IMR-90 (cell line): ENCODE measurements at regions not wholly inside any gene's neighbourhood (a gene's known extent, or its start where the extent isn't known, plus 50 kb on each side); places are given as distances from the start of the nearest gene placed in this dataset.

Experiments used
- ATAC-seq: fragments of 200-7000 bp; cut with Tn5 transposase; 2 replicates; pipeline ENCODE4 v1.9.1; 2020; ENCODE audit warnings: low read depth, mild to moderate bottlenecking, moderate library complexity
- BruUV-seq: library from RNA; stranded (reverse); fragments of 400-500 nt; replicated peaks from 2 replicates; lab custom pipeline; 2021; lab: Mats Ljungman, UMichigan
- CTCF ChIA-PET: fragments of 300-600 bp; formaldehyde crosslinking; extraction: SDS; loops from one replicate; lab custom pipeline; 2021; ENCODE audit warnings: antibody characterized with exemption; lab: Yijun Ruan, JAX
- POLR2A ChIA-PET: fragments of 300-600 bp; sonication (Branson Sonifier 250); formaldehyde crosslinking; loops from one replicate; lab custom pipeline; 2022; ENCODE audit warnings: antibody characterized with exemption; ENCODE audit not compliant: unreplicated experiment; lab: Charles Lee
- DNase-seq: peaks from one replicate; pipeline ENCODE4 v3.0.0; 2013
- H2AFZ ChIP-seq: replicated peaks from 2 replicates; pipeline ENCODE3; 2013; ENCODE audit warnings: low read length, mild to moderate bottlenecking; ENCODE audit not compliant: poor library complexity
- H2AK5ac ChIP-seq: 2 replicates; pipeline ENCODE4 v1.6.1; 2013; ENCODE audit warnings: low read depth, low read length, inconsistent platforms
- H2AK9ac ChIP-seq: replicated peaks from 2 replicates; pipeline ENCODE3; 2013; ENCODE audit warnings: mild to moderate bottlenecking, low read depth, low read length, moderate library complexity; ENCODE audit not compliant: poor library complexity
- H2BK120ac ChIP-seq: 2 replicates; pipeline ENCODE4 v1.6.1; 2013; ENCODE audit warnings: low read depth, low read length, inconsistent platforms
- H2BK15ac ChIP-seq: 3 replicates; pipeline ENCODE4 v1.6.1; 2013; ENCODE audit warnings: low read depth, low read length, inconsistent platforms
- H2BK20ac ChIP-seq: 2 replicates; pipeline ENCODE4 v1.6.1; 2013; ENCODE audit warnings: low read depth, mild to moderate bottlenecking, inconsistent platforms, low read length, moderate library complexity
- H2BK5ac ChIP-seq: 2 replicates; pipeline ENCODE4 v1.6.1; 2013; ENCODE audit warnings: mild to moderate bottlenecking, low read depth, low read length, inconsistent platforms; ENCODE audit not compliant: poor library complexity, severe bottlenecking
- H3K14ac ChIP-seq: replicated peaks from 2 replicates; pipeline ENCODE4 v1.6.1; 2013; ENCODE audit warnings: low read depth, low read length, inconsistent platforms
- H3K18ac ChIP-seq: 2 replicates; pipeline ENCODE4 v1.6.1; 2013; ENCODE audit warnings: low read depth, low read length, control low read depth
- H3K23ac ChIP-seq: 2 replicates; pipeline ENCODE4 v1.6.1; 2013; ENCODE audit warnings: low read depth, low read length, inconsistent platforms
- H3K27ac ChIP-seq: 2 replicates; pipeline ENCODE4 v1.5.1; 2013; ENCODE audit warnings: mild to moderate bottlenecking, control low read depth, low read length; ENCODE audit not compliant: insufficient read depth
- H3K27me3 ChIP-seq: 2 replicates; pipeline ENCODE4 v1.6.1; 2013; ENCODE audit warnings: low read length; ENCODE audit not compliant: control insufficient read depth, insufficient read depth
- H3K36me3 ChIP-seq: 2 replicates; pipeline ENCODE4 v1.6.1; 2013; ENCODE audit warnings: low read length, mixed read lengths; ENCODE audit not compliant: control insufficient read depth, insufficient read depth
- H3K4ac ChIP-seq: 2 replicates; pipeline ENCODE4 v1.6.1; 2013; ENCODE audit warnings: low read depth, low read length, inconsistent platforms
- H3K4me1 ChIP-seq: 2 replicates; pipeline ENCODE4 v1.6.1; 2013; ENCODE audit warnings: low read length, mixed read lengths; ENCODE audit not compliant: control insufficient read depth, insufficient read depth
- H3K4me2 ChIP-seq: 2 replicates; pipeline ENCODE4 v1.6.1; 2013; ENCODE audit warnings: low read depth, mild to moderate bottlenecking, control low read depth, low read length, moderate library complexity
- H3K4me3 ChIP-seq: 2 replicates; pipeline ENCODE4 v1.5.1; 2013; ENCODE audit warnings: low read depth, mild to moderate bottlenecking, control low read depth, low read length, moderate library complexity; ENCODE audit not compliant: insufficient read depth
- H3K56ac ChIP-seq: 2 replicates; pipeline ENCODE4 v1.6.1; 2013; ENCODE audit warnings: low read length, inconsistent platforms; ENCODE audit not compliant: insufficient read depth; ENCODE audit errors: extremely low read depth
- H3K79me1 ChIP-seq, 2 experiments: 2 replicates each; pipeline ENCODE4 v1.6.1; 2013; ENCODE audit warnings: low read length in 2 of 2, inconsistent platforms in 1 of 2, low read depth in 1 of 2
- H3K9ac ChIP-seq: 2 replicates; pipeline ENCODE4 v1.6.1; 2013; ENCODE audit warnings: low read depth, low read length, control low read depth
- H3K9me1 ChIP-seq: 2 replicates; pipeline ENCODE4 v1.6.1; 2013; ENCODE audit warnings: low read length, inconsistent platforms; ENCODE audit not compliant: insufficient read depth
- H3K9me3 ChIP-seq: 2 replicates; pipeline ENCODE4 v1.6.1; 2013; ENCODE audit warnings: low read length; ENCODE audit not compliant: control insufficient read depth, insufficient read depth
- H4K20me1 ChIP-seq: 2 replicates; pipeline ENCODE4 v1.6.1; 2013; ENCODE audit warnings: low read length, inconsistent platforms; ENCODE audit not compliant: insufficient read depth
- H4K5ac ChIP-seq: 2 replicates; pipeline ENCODE4 v1.6.1; 2013; ENCODE audit warnings: mild to moderate bottlenecking, low read depth, low read length, control low read depth
- H4K8ac ChIP-seq, 2 experiments: 2 replicates each; pipeline ENCODE4 v1.6.1; 2013; ENCODE audit warnings: low read depth in 2 of 2, low read length in 2 of 2, control low read depth in 1 of 2, inconsistent platforms in 1 of 2
- H4K91ac ChIP-seq: 2 replicates; pipeline ENCODE4 v1.6.1; 2013; ENCODE audit warnings: low read depth, low read length, inconsistent platforms; ENCODE audit not compliant: insufficient read depth
- BHLHE40 ChIP-seq: fragments of 150-350 bp; IDR thresholded peaks from 2 replicates; pipeline ENCODE4 v1.6.1; 2016; ENCODE audit warnings: mild to moderate bottlenecking, low read depth, low read length
- CEBPB ChIP-seq: IDR thresholded peaks from 2 replicates; pipeline ENCODE4 v1.6.1; 2012; ENCODE audit warnings: low read depth, low read length, improper control_type of control experiment
- CHD1 ChIP-seq: IDR thresholded peaks from 2 replicates; pipeline ENCODE4 v1.6.1; 2012; ENCODE audit warnings: low read depth, low read length, improper control_type of control experiment
- FOS ChIP-seq: fragments of 150-350 bp; IDR thresholded peaks from 2 replicates; pipeline ENCODE4 v1.6.1; 2016; ENCODE audit warnings: low read depth, low read length
- MAFK ChIP-seq: IDR thresholded peaks from 2 replicates; pipeline ENCODE4 v1.6.1; 2012; ENCODE audit warnings: low read depth, low read length, improper control_type of control experiment
- MAZ ChIP-seq: IDR thresholded peaks from 2 replicates; pipeline ENCODE4 v1.6.1; 2012; ENCODE audit warnings: low read depth, mild to moderate bottlenecking, low read length, improper control_type of control experiment, moderate library complexity, borderline replicate concordance
- MXI1 ChIP-seq: IDR thresholded peaks from 2 replicates; pipeline ENCODE4 v1.6.1; 2012; ENCODE audit warnings: low read depth, mild to moderate bottlenecking, low read length, moderate library complexity, borderline replicate concordance
- NFE2L2 ChIP-seq: fragments of 150-350 bp; IDR thresholded peaks from 2 replicates; pipeline ENCODE4 v1.6.1; 2016; ENCODE audit warnings: low read depth, mild to moderate bottlenecking, low read length
- POLR2A ChIP-seq: IDR thresholded peaks from 2 replicates; pipeline ENCODE4 v1.6.1; 2012; ENCODE audit warnings: mild to moderate bottlenecking, low read depth, low read length
- RAD21 ChIP-seq: IDR thresholded peaks from 2 replicates; pipeline ENCODE4 v1.6.1; 2012; ENCODE audit warnings: low read length, improper control_type of control experiment
- RCOR1 ChIP-seq: IDR thresholded peaks from 2 replicates; pipeline ENCODE4 v1.6.1; 2012; ENCODE audit warnings: mild to moderate bottlenecking, low read length, improper control_type of control experiment; ENCODE audit not compliant: insufficient replicate concordance
- RFX5 ChIP-seq: IDR thresholded peaks from 2 replicates; pipeline ENCODE4 v1.8.0; 2012; ENCODE audit warnings: low read depth, mild to moderate bottlenecking, low read length, moderate library complexity
- SMC3 ChIP-seq: fragments of 150-350 bp; IDR thresholded peaks from 2 replicates; pipeline ENCODE4 v1.6.1; 2016; ENCODE audit warnings: low read depth, mild to moderate bottlenecking, antibody characterized with exemption, low read length, moderate library complexity
- WGBS, 2 experiments: methylation state at CpG; one replicate each; pipeline versions ENCODE4 v1.1.5 to v1.1.7; 2013; ENCODE audit warnings: missing lambda C conversion rate in 2 of 2; ENCODE audit not compliant: insufficient read length in 1 of 2; ENCODE audit errors: extremely low coverage in 2 of 2; 5-methylcytosine and 5-hydroxymethylcytosine counted together
- dilution Hi-C: fragments of 300-500 bp; cut with HindIII; formaldehyde crosslinking; loops from one replicate; pipeline ENCODE4 v1.14.3; 2018; ENCODE audit warnings: low sequenced_read_pairs; ENCODE audit not compliant: unreplicated experiment
- in situ Hi-C: fragments of 300-500 bp; cut with MboI; formaldehyde crosslinking; loops from 3 replicates; pipeline ENCODE4 v1.14.3; 2019; ENCODE audit warnings: low sequenced_read_pairs, inconsistent platforms, mixed read lengths
- intact Hi-C: fragments of 100-400 bp; cut with micrococcal nuclease; formaldehyde crosslinking; loops from 2 replicates; pipeline ENCODE4 v1.10.0; 2022
- TF ChIP-seq, protein P1 (sequence below): conservative IDR thresholded peaks from 2 replicates; pipeline ENCODE4 v1.5.1; 2012; ENCODE audit warnings: mild to moderate bottlenecking, low read depth, low read length, improper control_type of control experiment
- TF ChIP-seq, protein P2 (sequence below): fragments of 150-350 bp; IDR thresholded peaks from 2 replicates; pipeline ENCODE4 v1.6.1; 2016; ENCODE audit warnings: low read depth, mild to moderate bottlenecking, low read length, moderate library complexity, borderline replicate concordance
- TF ChIP-seq, protein P3 (sequence below): fragments of 150-350 bp; IDR thresholded peaks from 2 replicates; pipeline ENCODE4 v1.6.1; 2017; ENCODE audit warnings: mild to moderate bottlenecking, antibody characterized with exemption, low read length, low read depth

DNA sequence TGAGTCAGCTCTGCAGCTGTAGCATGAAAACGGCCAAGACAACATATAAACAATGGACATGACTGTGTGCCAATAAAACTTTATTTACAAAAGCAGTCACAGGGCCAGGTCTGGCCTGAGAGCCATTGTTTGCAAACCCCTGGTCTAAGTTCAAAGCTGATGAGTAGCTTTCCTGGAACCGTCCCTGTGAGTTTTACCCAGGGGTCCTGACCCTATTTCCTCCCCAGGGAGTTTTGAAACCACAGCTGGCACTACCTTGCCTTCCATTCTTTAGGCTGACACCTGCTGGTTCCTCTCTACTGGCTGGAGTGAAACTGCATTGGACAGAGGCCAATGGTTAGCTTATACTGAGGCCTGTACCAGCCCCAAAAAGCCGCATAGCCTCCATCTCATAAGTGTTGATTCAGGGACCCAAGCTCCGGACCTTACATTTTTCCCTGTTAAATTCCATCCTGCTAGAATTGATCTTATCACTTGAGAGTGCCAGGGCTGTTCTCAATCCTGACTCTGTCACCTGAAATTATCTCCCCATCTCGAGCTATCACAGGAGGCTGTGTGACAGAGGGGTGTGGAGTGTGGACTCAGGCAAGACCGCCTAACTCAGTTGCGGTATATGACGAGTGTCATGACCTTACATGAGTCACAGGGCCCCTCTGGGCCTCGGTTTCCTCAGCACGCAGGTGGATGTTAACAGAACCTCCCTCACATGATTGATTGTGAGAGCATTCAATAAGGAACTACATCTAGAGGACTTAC is 343.6 kb downstream of the NPHP4 start:
- Histone ChIP-seq H3K9me3 (peaks cover 79% of the 10 kb centered on the region), H3K4me2 (no peak overlapping the region), H3K36me3 (no peaks in the 10 kb centered on the region), H3K4ac (no peak overlapping the region), H2BK20ac (no peak overlapping the region), H4K91ac (no peak overlapping the region), H3K14ac (no peak overlapping the region), H3K4me1 (no peaks in the 10 kb centered on the region), H4K5ac (no peak overlapping the region), H3K9me1 (no peaks in the 10 kb centered on the region), H3K18ac (no peak overlapping the region), H2BK15ac (no peak overlapping the region), H3K27me3 (no peaks in the 10 kb centered on the region), H3K4me3 (no peak overlapping the region), H3K23ac (no peak overlapping the region), H4K20me1 (no peaks in the 10 kb centered on the region), H2BK120ac (no peak overlapping the region), H4K8ac (no peak overlapping the region), H3K9ac (no peak overlapping the region), H2AFZ (no peak overlapping the region), H3K56ac (no peak overlapping the region), H2AK5ac (no peak overlapping the region), H3K27ac (no peak overlapping the region), H2AK9ac (no peak overlapping the region), H3K79me1 (no peaks in the 10 kb centered on the region), H2BK5ac (no peak overlapping the region)
- dilution Hi-C loops (no loop called here), in situ Hi-C loops (no loop called here), intact Hi-C loops (no loop called here)
- no CpG with 5 or more reads among the region's 10 CpGs for WGBS, 2 experiments
- DNase-seq (no peak), ATAC-seq (no peak)
- TF ChIP-seq RAD21 (no peak), RCOR1 (no peak), FOS (no peak), MAZ (no peak), MXI1 (no peak), RFX5 (no peak), NFE2L2 (no peak), SMC3 (no peak), CEBPB (no peak), MAFK (no peak), CHD1 (no peak), POLR2A (no peak), BHLHE40 (no peak)
- TF ChIP-seq, protein P1, sequence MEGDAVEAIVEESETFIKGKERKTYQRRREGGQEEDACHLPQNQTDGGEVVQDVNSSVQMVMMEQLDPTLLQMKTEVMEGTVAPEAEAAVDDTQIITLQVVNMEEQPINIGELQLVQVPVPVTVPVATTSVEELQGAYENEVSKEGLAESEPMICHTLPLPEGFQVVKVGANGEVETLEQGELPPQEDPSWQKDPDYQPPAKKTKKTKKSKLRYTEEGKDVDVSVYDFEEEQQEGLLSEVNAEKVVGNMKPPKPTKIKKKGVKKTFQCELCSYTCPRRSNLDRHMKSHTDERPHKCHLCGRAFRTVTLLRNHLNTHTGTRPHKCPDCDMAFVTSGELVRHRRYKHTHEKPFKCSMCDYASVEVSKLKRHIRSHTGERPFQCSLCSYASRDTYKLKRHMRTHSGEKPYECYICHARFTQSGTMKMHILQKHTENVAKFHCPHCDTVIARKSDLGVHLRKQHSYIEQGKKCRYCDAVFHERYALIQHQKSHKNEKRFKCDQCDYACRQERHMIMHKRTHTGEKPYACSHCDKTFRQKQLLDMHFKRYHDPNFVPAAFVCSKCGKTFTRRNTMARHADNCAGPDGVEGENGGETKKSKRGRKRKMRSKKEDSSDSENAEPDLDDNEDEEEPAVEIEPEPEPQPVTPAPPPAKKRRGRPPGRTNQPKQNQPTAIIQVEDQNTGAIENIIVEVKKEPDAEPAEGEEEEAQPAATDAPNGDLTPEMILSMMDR, result no peak
- TF ChIP-seq, protein P2, sequence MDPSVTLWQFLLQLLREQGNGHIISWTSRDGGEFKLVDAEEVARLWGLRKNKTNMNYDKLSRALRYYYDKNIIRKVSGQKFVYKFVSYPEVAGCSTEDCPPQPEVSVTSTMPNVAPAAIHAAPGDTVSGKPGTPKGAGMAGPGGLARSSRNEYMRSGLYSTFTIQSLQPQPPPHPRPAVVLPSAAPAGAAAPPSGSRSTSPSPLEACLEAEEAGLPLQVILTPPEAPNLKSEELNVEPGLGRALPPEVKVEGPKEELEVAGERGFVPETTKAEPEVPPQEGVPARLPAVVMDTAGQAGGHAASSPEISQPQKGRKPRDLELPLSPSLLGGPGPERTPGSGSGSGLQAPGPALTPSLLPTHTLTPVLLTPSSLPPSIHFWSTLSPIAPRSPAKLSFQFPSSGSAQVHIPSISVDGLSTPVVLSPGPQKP, result no peak
- TF ChIP-seq, protein P3, sequence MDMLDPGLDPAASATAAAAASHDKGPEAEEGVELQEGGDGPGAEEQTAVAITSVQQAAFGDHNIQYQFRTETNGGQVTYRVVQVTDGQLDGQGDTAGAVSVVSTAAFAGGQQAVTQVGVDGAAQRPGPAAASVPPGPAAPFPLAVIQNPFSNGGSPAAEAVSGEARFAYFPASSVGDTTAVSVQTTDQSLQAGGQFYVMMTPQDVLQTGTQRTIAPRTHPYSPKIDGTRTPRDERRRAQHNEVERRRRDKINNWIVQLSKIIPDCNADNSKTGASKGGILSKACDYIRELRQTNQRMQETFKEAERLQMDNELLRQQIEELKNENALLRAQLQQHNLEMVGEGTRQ, result no peak
- BruUV-seq, result no TSS peak
- POLR2A ChIA-PET, result no interaction called here
- CTCF ChIA-PET, result no interaction called here
